HCT116 (cell line): ENCODE measurements at regions not wholly inside any gene's neighbourhood (a gene's known extent, or its start where the extent isn't known, plus 50 kb on each side); places are given as distances from the start of the nearest gene placed in this dataset.

ENCODE experiments used
- ATAC-seq: fragments of 200-7000 bp; cut with Tn5 transposase; 2 replicates; pipeline ENCODE4 v1.9.1; 2020; ENCODE audit warnings: mild to moderate bottlenecking, moderate library complexity
- BruUV-seq: library from RNA; stranded (reverse); fragments of 400-500 nt; replicated peaks from 2 replicates; lab custom pipeline; 2021; lab: Mats Ljungman, UMichigan
- CTCF ChIA-PET: fragments of 300-600 bp; sonication (Branson Sonifier 250); formaldehyde crosslinking; loops from one replicate; lab custom pipeline; 2021; ENCODE audit warnings: antibody characterized with exemption; lab: Charles Lee
- POLR2A ChIA-PET: fragments of 300-600, 350-600 bp; sonication (Branson Sonifier 250); formaldehyde crosslinking; loops from one replicate; lab custom pipeline; 2021; ENCODE audit warnings: antibody characterized with exemption; lab: Charles Lee
- RAD21 ChIA-PET, 2 experiments: fragments of 300-600 bp; sonication (Branson Sonifier 250); formaldehyde crosslinking; loops; one replicate each; lab custom pipeline; 2023; ENCODE audit warnings: low total read pairs in 2 of 2; ENCODE audit not compliant: uncharacterized antibody in 2 of 2, unreplicated experiment in 2 of 2, low non-redundant PET in 1 of 2; lab: Charles Lee
- DNase-seq: peaks from one replicate; pipeline ENCODE4 v3.0.0-alpha.2; 2010; ENCODE audit warnings: low read depth, low spot score
- H2AFZ ChIP-seq: fragments of 200-600 bp; shearing (Covaris generic), sonication (generic); 2 replicates; pipeline ENCODE4 v1.6.1; 2017; ENCODE audit warnings: low read depth, mixed run types, mixed read lengths, antibody characterized with exemption, low read length; ENCODE audit not compliant: poor library complexity, severe bottlenecking
- H3K27ac ChIP-seq: 2 replicates; pipeline ENCODE4 v1.5.1; 2012; ENCODE audit warnings: low read depth, low read length
- H3K27me3 ChIP-seq: fragments of 200-600 bp; sonication (generic); 2 replicates; pipeline ENCODE4 v1.6.1; 2016; ENCODE audit warnings: mixed run types, low read length, mixed read lengths; ENCODE audit not compliant: insufficient read depth
- H3K36me3 ChIP-seq, 2 experiments: fragments of 200-500 bp in 1 of 2; fragments of 200-600 bp in 1 of 2; sonication (Bioruptor generic) in 1 of 2; sonication (generic) in 1 of 2; 2 replicates each; pipeline versions ENCODE4 v1.5.1 to v1.6.1; 2014 to 2016; ENCODE audit warnings: low read length in 2 of 2, inconsistent platforms in 1 of 2, mixed read lengths in 1 of 2, mixed run types in 1 of 2; ENCODE audit not compliant: insufficient read depth in 2 of 2, control insufficient read depth in 1 of 2
- H3K4me1 ChIP-seq, 2 experiments: fragments of 200-600 bp in 1 of 2; sonication (generic) in 1 of 2; 2 replicates each; pipeline versions ENCODE4 v1.5.1 to v1.6.1; 2012 to 2017; ENCODE audit warnings: low read length in 2 of 2, inconsistent platforms in 1 of 2, mild to moderate bottlenecking in 1 of 2, mixed read lengths in 1 of 2, mixed run types in 1 of 2, moderate library complexity in 1 of 2; ENCODE audit not compliant: insufficient read depth in 2 of 2, control insufficient read depth in 1 of 2
- H3K4me2 ChIP-seq: fragments of 200-600 bp; sonication (generic); 2 replicates; pipeline ENCODE4 v1.6.1; 2017; ENCODE audit warnings: mixed run types, low read length, mixed read lengths
- H3K4me3 ChIP-seq, 2 experiments: fragments of 200-600 bp in 1 of 2; sonication (generic) in 1 of 2; replicated peaks in 1 of 2; 2 replicates each; pipeline ENCODE4 v1.5.1; 2011 to 2016; ENCODE audit warnings: low read length in 2 of 2, control low read depth in 1 of 2, low read depth in 1 of 2, mild to moderate bottlenecking in 1 of 2, mixed read lengths in 1 of 2, mixed run types in 1 of 2
- H3K79me2 ChIP-seq: fragments of 200-600 bp; sonication (generic); 2 replicates; pipeline ENCODE4 v1.6.1; 2017; ENCODE audit warnings: mild to moderate bottlenecking, mixed run types, low read length, moderate library complexity, mixed read lengths; ENCODE audit not compliant: insufficient read depth
- H3K9ac ChIP-seq: fragments of 200-600 bp; sonication (generic); 2 replicates; pipeline ENCODE4 v1.6.1; 2016; ENCODE audit warnings: low read length, mixed read lengths
- H3K9me2 ChIP-seq: fragments of 200-600 bp; sonication (generic), shearing (Covaris generic); 2 replicates; pipeline ENCODE4 v1.6.1; 2017; ENCODE audit warnings: mixed run types, mild to moderate bottlenecking, moderate library complexity; ENCODE audit not compliant: insufficient read depth
- H3K9me3 ChIP-seq, 2 experiments: fragments of 200-500 bp in 1 of 2; fragments of 200-600 bp in 1 of 2; sonication (Bioruptor generic) in 1 of 2; sonication (generic) in 1 of 2; 2 replicates each; pipeline ENCODE4 v1.6.1; 2014 to 2017; ENCODE audit warnings: low read length in 2 of 2, mixed read lengths in 2 of 2, inconsistent platforms in 1 of 2, low read depth in 1 of 2, mild to moderate bottlenecking in 1 of 2, mixed run types in 1 of 2, moderate library complexity in 1 of 2; ENCODE audit not compliant: control insufficient read depth in 1 of 2, insufficient read depth in 1 of 2
- H4K20me1 ChIP-seq: fragments of 200-600 bp; sonication (generic), shearing (Covaris generic); 2 replicates; pipeline ENCODE4 v1.6.1; 2017; ENCODE audit warnings: mixed run types, mild to moderate bottlenecking, moderate library complexity; ENCODE audit not compliant: insufficient read depth
- CBX3 ChIP-seq: IDR thresholded peaks from 2 replicates; pipeline ENCODE4 v1.6.1; 2012; ENCODE audit warnings: low read depth
- CEBPB ChIP-seq: IDR thresholded peaks from 2 replicates; pipeline ENCODE4 v1.6.1; 2012; ENCODE audit warnings: low read depth
- EGR1 ChIP-seq: IDR thresholded peaks from 2 replicates; pipeline ENCODE4 v1.6.1; 2012; ENCODE audit warnings: low read depth
- ELF1 ChIP-seq: IDR thresholded peaks from 2 replicates; pipeline ENCODE4 v1.6.1; 2012; ENCODE audit warnings: low read depth, borderline replicate concordance
- FOSL1 ChIP-seq: IDR thresholded peaks from 2 replicates; pipeline ENCODE4 v1.6.1; 2012; ENCODE audit warnings: low read depth
- JUND ChIP-seq: IDR thresholded peaks from 2 replicates; pipeline ENCODE4 v1.6.1; 2012
- POLR2A ChIP-seq: IDR thresholded peaks from 2 replicates; pipeline ENCODE4 v1.7.0; 2011; ENCODE audit warnings: borderline replicate concordance; ENCODE audit not compliant: insufficient read depth, insufficient read length; ENCODE audit errors: extremely low read depth
- POLR2AphosphoS5 ChIP-seq: IDR thresholded peaks from 2 replicates; pipeline ENCODE4 v1.6.1; 2011; ENCODE audit warnings: mild to moderate bottlenecking, low read depth, low read length, moderate library complexity
- RAD21 ChIP-seq: IDR thresholded peaks from 2 replicates; pipeline ENCODE4 v1.6.1; 2012; ENCODE audit warnings: low read depth, mild to moderate bottlenecking
- SIN3A ChIP-seq: IDR thresholded peaks from 2 replicates; pipeline ENCODE4 v1.6.1; 2012; ENCODE audit warnings: low read depth
- SRF ChIP-seq: IDR thresholded peaks from 2 replicates; pipeline ENCODE4 v1.6.1; 2012; ENCODE audit warnings: low read depth
- ZFX ChIP-seq: fragments of 450-650 bp; IDR thresholded peaks from 2 replicates; pipeline ENCODE4 v1.6.1; 2017
- ZNF274 ChIP-seq: fragments of 200-500 bp; sonication (Bioruptor generic); IDR thresholded peaks from 2 replicates; pipeline ENCODE4 v1.6.1; 2014; ENCODE audit warnings: mild to moderate bottlenecking, low read depth, low read length, inconsistent platforms
- intact Hi-C: fragments of 100-400 bp; cut with micrococcal nuclease; formaldehyde crosslinking; loops from 2 replicates; pipeline ENCODE4 v1.10.0; 2022
- TF ChIP-seq, protein P1 (sequence below), 3 experiments: fragments of 200-600 bp in 1 of 3; sonication (generic) in 1 of 3; IDR thresholded peaks in 2 of 3; conservative IDR thresholded peaks in 1 of 3; 2 replicates each; pipeline ENCODE4 v1.5.1; 2012 to 2017; ENCODE audit warnings: low read depth in 2 of 3, low read length in 2 of 3, antibody characterized with exemption in 1 of 3, borderline replicate concordance in 1 of 3, control low read depth in 1 of 3, mild to moderate bottlenecking in 1 of 3, mixed read lengths in 1 of 3, mixed run types in 1 of 3, moderate library complexity in 1 of 3; ENCODE audit not compliant: insufficient read depth in 1 of 3
- TF ChIP-seq, protein P2 (sequence below): IDR thresholded peaks from 2 replicates; pipeline ENCODE4 v1.6.1; 2012
- TF ChIP-seq, protein P3 (sequence below): IDR thresholded peaks from 2 replicates; pipeline ENCODE4 v1.6.1; 2011; ENCODE audit warnings: mild to moderate bottlenecking, low read length, moderate library complexity; ENCODE audit not compliant: insufficient replicate concordance; ENCODE audit errors: extremely low read depth
- TF ChIP-seq, protein P4 (sequence below): IDR thresholded peaks from 2 replicates; pipeline ENCODE4 v1.6.1; 2012
- TF ChIP-seq, protein P5 (sequence below): IDR thresholded peaks from 2 replicates; pipeline ENCODE4 v1.6.1; 2012; ENCODE audit warnings: low read depth

DNA sequence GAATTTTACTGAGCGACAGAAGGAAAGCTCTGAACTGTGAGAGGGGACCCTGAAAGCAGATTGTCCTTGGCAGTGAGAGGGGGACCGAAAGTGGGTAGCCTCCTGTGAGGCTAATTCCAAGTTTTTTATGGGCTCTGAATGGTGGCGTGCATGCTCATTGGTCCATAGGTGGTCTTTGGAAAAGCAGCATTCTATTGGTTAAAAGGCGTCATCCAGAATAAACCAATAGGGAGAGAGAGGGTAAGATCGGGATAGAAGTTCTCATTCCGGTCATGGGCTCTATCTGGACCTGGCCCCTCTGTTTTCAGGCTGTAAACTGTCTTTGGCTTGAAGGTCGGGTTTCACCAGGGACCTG lies 539.8 kb upstream of the PCDH9 start:
- H3K9me2 ChIP-seq, result no peaks in the 10 kb centered on the region
- H3K4me3 ChIP-seq, result no peak overlapping the region
- no peaks in the 10 kb centered on the region for H3K79me2 ChIP-seq
- H3K27me3 ChIP-seq, result no peaks in the 10 kb centered on the region
- ChIA-PET CTCF (no interaction called here), POLR2A (no interaction called here)
- H3K27ac ChIP-seq, result no peak overlapping the region
- H3K36me3 ChIP-seq, result no peaks in the 10 kb centered on the region
- H3K4me2 ChIP-seq, result no peak overlapping the region
- H4K20me1 ChIP-seq, result no peaks in the 10 kb centered on the region
- intact Hi-C loops, result no loop called here
- TF ChIP-seq CBX3, result no peak
- TF ChIP-seq, protein P1, sequence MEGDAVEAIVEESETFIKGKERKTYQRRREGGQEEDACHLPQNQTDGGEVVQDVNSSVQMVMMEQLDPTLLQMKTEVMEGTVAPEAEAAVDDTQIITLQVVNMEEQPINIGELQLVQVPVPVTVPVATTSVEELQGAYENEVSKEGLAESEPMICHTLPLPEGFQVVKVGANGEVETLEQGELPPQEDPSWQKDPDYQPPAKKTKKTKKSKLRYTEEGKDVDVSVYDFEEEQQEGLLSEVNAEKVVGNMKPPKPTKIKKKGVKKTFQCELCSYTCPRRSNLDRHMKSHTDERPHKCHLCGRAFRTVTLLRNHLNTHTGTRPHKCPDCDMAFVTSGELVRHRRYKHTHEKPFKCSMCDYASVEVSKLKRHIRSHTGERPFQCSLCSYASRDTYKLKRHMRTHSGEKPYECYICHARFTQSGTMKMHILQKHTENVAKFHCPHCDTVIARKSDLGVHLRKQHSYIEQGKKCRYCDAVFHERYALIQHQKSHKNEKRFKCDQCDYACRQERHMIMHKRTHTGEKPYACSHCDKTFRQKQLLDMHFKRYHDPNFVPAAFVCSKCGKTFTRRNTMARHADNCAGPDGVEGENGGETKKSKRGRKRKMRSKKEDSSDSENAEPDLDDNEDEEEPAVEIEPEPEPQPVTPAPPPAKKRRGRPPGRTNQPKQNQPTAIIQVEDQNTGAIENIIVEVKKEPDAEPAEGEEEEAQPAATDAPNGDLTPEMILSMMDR (IDR thresholded peaks at IDR 0.05 in 2 of 3, conservative IDR thresholded peaks at IDR 0.05 in 1 of 3; ENCODE audit: borderline replicate concordance in 1 of 3, insufficient read depth in 1 of 3, low read depth in 2 of 3, low read length in 2 of 3), result no peak
- TF ChIP-seq, protein P2, sequence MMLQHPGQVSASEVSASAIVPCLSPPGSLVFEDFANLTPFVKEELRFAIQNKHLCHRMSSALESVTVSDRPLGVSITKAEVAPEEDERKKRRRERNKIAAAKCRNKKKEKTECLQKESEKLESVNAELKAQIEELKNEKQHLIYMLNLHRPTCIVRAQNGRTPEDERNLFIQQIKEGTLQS, result no peak
- TF ChIP-seq, protein P3, sequence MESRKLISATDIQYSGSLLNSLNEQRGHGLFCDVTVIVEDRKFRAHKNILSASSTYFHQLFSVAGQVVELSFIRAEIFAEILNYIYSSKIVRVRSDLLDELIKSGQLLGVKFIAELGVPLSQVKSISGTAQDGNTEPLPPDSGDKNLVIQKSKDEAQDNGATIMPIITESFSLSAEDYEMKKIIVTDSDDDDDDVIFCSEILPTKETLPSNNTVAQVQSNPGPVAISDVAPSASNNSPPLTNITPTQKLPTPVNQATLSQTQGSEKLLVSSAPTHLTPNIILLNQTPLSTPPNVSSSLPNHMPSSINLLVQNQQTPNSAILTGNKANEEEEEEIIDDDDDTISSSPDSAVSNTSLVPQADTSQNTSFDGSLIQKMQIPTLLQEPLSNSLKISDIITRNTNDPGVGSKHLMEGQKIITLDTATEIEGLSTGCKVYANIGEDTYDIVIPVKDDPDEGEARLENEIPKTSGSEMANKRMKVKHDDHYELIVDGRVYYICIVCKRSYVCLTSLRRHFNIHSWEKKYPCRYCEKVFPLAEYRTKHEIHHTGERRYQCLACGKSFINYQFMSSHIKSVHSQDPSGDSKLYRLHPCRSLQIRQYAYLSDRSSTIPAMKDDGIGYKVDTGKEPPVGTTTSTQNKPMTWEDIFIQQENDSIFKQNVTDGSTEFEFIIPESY, result no peak
- TF ChIP-seq, protein P4, sequence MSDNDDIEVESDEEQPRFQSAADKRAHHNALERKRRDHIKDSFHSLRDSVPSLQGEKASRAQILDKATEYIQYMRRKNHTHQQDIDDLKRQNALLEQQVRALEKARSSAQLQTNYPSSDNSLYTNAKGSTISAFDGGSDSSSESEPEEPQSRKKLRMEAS, result no peak
- TF ChIP-seq EGR1, result no peak
- TF ChIP-seq RAD21, result no peak
- no peak for TF ChIP-seq JUND
- TF ChIP-seq, protein P5, sequence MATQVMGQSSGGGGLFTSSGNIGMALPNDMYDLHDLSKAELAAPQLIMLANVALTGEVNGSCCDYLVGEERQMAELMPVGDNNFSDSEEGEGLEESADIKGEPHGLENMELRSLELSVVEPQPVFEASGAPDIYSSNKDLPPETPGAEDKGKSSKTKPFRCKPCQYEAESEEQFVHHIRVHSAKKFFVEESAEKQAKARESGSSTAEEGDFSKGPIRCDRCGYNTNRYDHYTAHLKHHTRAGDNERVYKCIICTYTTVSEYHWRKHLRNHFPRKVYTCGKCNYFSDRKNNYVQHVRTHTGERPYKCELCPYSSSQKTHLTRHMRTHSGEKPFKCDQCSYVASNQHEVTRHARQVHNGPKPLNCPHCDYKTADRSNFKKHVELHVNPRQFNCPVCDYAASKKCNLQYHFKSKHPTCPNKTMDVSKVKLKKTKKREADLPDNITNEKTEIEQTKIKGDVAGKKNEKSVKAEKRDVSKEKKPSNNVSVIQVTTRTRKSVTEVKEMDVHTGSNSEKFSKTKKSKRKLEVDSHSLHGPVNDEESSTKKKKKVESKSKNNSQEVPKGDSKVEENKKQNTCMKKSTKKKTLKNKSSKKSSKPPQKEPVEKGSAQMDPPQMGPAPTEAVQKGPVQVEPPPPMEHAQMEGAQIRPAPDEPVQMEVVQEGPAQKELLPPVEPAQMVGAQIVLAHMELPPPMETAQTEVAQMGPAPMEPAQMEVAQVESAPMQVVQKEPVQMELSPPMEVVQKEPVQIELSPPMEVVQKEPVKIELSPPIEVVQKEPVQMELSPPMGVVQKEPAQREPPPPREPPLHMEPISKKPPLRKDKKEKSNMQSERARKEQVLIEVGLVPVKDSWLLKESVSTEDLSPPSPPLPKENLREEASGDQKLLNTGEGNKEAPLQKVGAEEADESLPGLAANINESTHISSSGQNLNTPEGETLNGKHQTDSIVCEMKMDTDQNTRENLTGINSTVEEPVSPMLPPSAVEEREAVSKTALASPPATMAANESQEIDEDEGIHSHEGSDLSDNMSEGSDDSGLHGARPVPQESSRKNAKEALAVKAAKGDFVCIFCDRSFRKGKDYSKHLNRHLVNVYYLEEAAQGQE, result no peak
- no peak for TF ChIP-seq ZNF274
- TF ChIP-seq CEBPB, result no peak
- TF ChIP-seq POLR2A, result no peak
- TF ChIP-seq ELF1, result no peak
- no peak for TF ChIP-seq SIN3A
- TF ChIP-seq FOSL1, result no peak
- no peak for TF ChIP-seq ZFX
- TF ChIP-seq POLR2AphosphoS5, result no peak
- no peak for TF ChIP-seq SRF
- TF ChIP-seq, all 23 proteins: peak for 0
- no peak for DNase-seq
- no peak for ATAC-seq
- Histone ChIP-seq H3K9ac (no peak overlapping the region), H2AFZ (no peak overlapping the region), H3K9me3 (no peaks in the 10 kb centered on the region; a peak in 1 of 4 replicates), H3K4me1 (no peaks in the 10 kb centered on the region)
- RAD21 ChIA-PET, result no interaction called here
- BruUV-seq, result no TSS peak
